ENCODE measurements at regions not wholly inside any gene's neighbourhood (a gene's known extent, or its start where the extent isn't known, plus 50 kb on each side); places are given as distances from the start of the nearest gene placed in this dataset.

- no peak for DNase-seq (ENCODE audit: low read depth)
These were observed 277.8 kb downstream of the FOXO1 start for GRCh38 chr13:40388617-40389016.

GRCh38 chr13:40389081-40389641 lies 277.3 kb downstream of the FOXO1 start:
- no peak for DNase-seq (ENCODE audit: low read depth)

- DNase-seq (ENCODE audit: low read depth), result no peak
These were observed 276.0 kb downstream of the FOXO1 start for GRCh38 chr13:40390401-40390916.

- no peak for DNase-seq (ENCODE audit: low read depth)
These were observed 274.7 kb downstream of the FOXO1 start for GRCh38 chr13:40391788-40392187.

- no peak for DNase-seq (ENCODE audit: low read depth)
These were observed 272.0 kb downstream of the FOXO1 start for GRCh38 chr13:40394304-40394985.

GRCh38 chr13:40398065-40398464 lies 268.4 kb downstream of the FOXO1 start:
- no peak for DNase-seq (ENCODE audit: low read depth)

GRCh38 chr13:40399756-40400155 lies 266.7 kb downstream of the FOXO1 start:
- no peak for DNase-seq (ENCODE audit: low read depth)

GRCh38 chr13:40401911-40402776 lies 264.3 kb downstream of the FOXO1 start:
- peak; percentile 94 for DNase-seq (ENCODE audit: low read depth)

- no peak for DNase-seq (ENCODE audit: low read depth)
These were observed 263.5 kb downstream of the FOXO1 start for GRCh38 chr13:40402931-40403431.

GRCh38 chr13:40403509-40404241 lies 262.8 kb downstream of the FOXO1 start:
- no peak for DNase-seq (ENCODE audit: low read depth)

- DNase-seq (ENCODE audit: low read depth), result no peak
These were observed 262.0 kb downstream of the FOXO1 start for GRCh38 chr13:40404407-40404806.

GRCh38 chr13:40404967-40405716 lies 261.3 kb downstream of the FOXO1 start:
- no peak for DNase-seq (ENCODE audit: low read depth)

GRCh38 chr13:40406405-40407120 lies 259.9 kb downstream of the FOXO1 start:
- DNase-seq (ENCODE audit: low read depth), result no peak

GRCh38 chr13:40407567-40407966 lies 258.9 kb downstream of the FOXO1 start:
- no peak for DNase-seq (ENCODE audit: low read depth)

GRCh38 chr13:40408602-40409001 lies 257.8 kb downstream of the FOXO1 start:
- no peak for DNase-seq (ENCODE audit: low read depth)

- DNase-seq (ENCODE audit: low read depth), result no peak
These were observed 257.2 kb downstream of the FOXO1 start for GRCh38 chr13:40409278-40409677.

- DNase-seq (ENCODE audit: low read depth), result no peak
These were observed 256.1 kb downstream of the FOXO1 start for GRCh38 chr13:40410315-40410714.

GRCh38 chr13:40420160-40420740 lies 246.2 kb downstream of the FOXO1 start:
- no peak for DNase-seq (ENCODE audit: low read depth)

- DNase-seq (ENCODE audit: low read depth), result no peak
These were observed 243.7 kb downstream of the FOXO1 start for GRCh38 chr13:40422588-40423235.

- no peak for DNase-seq (ENCODE audit: low read depth)
These were observed 238.1 kb downstream of the FOXO1 start for GRCh38 chr13:40428354-40428753.
